Adrenal gland (tissue), 9 donors: ENCODE measurements at regions not wholly inside any gene's neighbourhood (a gene's known extent, or its start where the extent isn't known, plus 50 kb on each side); places are given as distances from the start of the nearest gene placed in this dataset.

ENCODE experiments used
- DNase-seq, 7 donors: peaks; one replicate each; pipeline ENCODE4 v3.0.0-alpha.2; 2019 to 2020
- H3K27ac ChIP-seq, 5 donors: fragments of 200-600 bp; sonication (generic) in 4 of 5; 1 replicate in 3 of 5; 2 replicates in 2 of 5; pipeline versions ENCODE4 v1.5.1 to v1.8.0; 2016 to 2020; ENCODE audit warnings: mild to moderate bottlenecking in 1 of 5
- H3K27me3 ChIP-seq: fragments of 200-600 bp; 2 replicates; pipeline ENCODE4 v1.8.0; 2021
- H3K36me3 ChIP-seq, 2 donors: fragments of 200-600 bp; replicated peaks in 1 of 2; 1 replicate in 1 of 2; 2 replicates in 1 of 2; pipeline versions ENCODE4 v1.5.1 to v1.8.0; 2018 to 2022
- H3K4me1 ChIP-seq, 2 donors: fragments of 200-600 bp; replicated peaks in 1 of 2; 1 replicate in 1 of 2; 2 replicates in 1 of 2; pipeline versions ENCODE4 v1.5.1 to v1.8.0; 2018 to 2021
- H3K4me3 ChIP-seq, 4 donors: fragments of 200-600 bp; sonication (generic) in 3 of 4; one replicate each; pipeline ENCODE4 v1.5.1; 2016 to 2018
- H3K9me3 ChIP-seq, 3 donors: fragments of 200-600 bp; sonication (generic) in 1 of 3; replicated peaks in 1 of 3; 1 replicate in 2 of 3; 2 replicates in 1 of 3; pipeline versions ENCODE4 v1.5.1 to v1.8.0; 2016 to 2021
- POLR2A ChIP-seq, 2 donors: fragments of 450-650 bp; IDR thresholded peaks; one replicate each; pipeline ENCODE4 v1.6.1; 2017; ENCODE audit warnings: antibody characterized with exemption in 2 of 2, mild to moderate bottlenecking in 2 of 2, moderate library complexity in 1 of 2
- WGBS, 4 donors: extraction: QIAGEN DNeasy Blood & Tissue Kit in 2 of 4; methylation state at CpG; one replicate each; pipeline versions ENCODE4 v1.1.5 to v1.1.7; 2013 to 2017; 5-methylcytosine and 5-hydroxymethylcytosine counted together
- intact Hi-C, 2 donors: fragments of 100-400 bp; cut with DNase I; formaldehyde crosslinking; loops; one replicate each; pipeline versions ENCODE4 v1.14.1 to v1.15.0; 2022 to 2023
- TF ChIP-seq, protein P1 (sequence below), 6 experiments: fragments of 450-650 bp in 4 of 6; fragments of 200-600 bp in 2 of 6; sonication (generic) in 1 of 6; IDR thresholded peaks; 1 replicate in 5 of 6; 2 replicates in 1 of 6; pipeline versions ENCODE4 v1.5.1 to v1.8.0; 2016 to 2021; ENCODE audit warnings: antibody characterized with exemption in 6 of 6, mild to moderate bottlenecking in 2 of 6, moderate library complexity in 1 of 6
- donor health status: healthy with polysubstance abuse.
- donor health status: Bipolar disorder and iron deficiency.
- donor health status: DM: yes; HTN: yes; CAD: no.
- donor health status: DM: no; HTN: no; CAD: no.
- donor health status: DM: no; HTN: no; CAD: no.

DNA sequence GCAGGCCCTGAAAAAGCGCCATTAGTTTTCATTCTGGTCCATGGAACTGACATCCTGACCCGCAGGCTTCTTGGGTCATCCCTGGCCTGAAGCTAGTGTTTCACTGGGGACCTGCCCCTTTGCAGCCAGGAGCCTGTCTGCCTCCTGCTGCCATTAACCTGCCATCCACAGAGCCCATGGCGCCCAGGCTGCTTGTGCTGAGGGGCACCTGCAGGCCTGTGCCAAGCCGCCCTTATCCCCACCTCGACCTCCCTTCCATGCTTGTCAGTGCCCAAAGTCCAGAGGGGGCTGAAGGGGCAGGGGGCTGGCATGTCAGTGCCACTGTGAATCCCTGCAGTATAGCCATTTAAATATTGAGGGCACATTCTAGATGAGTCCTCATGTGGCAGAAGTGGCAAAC is 207.6 kb upstream of the USP25 start:
- WGBS, 4 donors: 86 to 95% (median 90%) methylated on average over 3 to 5 of the region's 5 CpGs
- no peaks in the 10 kb centered on the region for H3K36me3 ChIP-seq
- no peak overlapping the region for H3K27ac ChIP-seq
- H3K27me3 ChIP-seq: no peaks in the 10 kb centered on the region
- no peak overlapping the region for H3K4me3 ChIP-seq
- DNase-seq: no peak
- TF ChIP-seq POLR2A (IDR thresholded peaks at IDR 0.05): no peak
- TF ChIP-seq, protein P1, sequence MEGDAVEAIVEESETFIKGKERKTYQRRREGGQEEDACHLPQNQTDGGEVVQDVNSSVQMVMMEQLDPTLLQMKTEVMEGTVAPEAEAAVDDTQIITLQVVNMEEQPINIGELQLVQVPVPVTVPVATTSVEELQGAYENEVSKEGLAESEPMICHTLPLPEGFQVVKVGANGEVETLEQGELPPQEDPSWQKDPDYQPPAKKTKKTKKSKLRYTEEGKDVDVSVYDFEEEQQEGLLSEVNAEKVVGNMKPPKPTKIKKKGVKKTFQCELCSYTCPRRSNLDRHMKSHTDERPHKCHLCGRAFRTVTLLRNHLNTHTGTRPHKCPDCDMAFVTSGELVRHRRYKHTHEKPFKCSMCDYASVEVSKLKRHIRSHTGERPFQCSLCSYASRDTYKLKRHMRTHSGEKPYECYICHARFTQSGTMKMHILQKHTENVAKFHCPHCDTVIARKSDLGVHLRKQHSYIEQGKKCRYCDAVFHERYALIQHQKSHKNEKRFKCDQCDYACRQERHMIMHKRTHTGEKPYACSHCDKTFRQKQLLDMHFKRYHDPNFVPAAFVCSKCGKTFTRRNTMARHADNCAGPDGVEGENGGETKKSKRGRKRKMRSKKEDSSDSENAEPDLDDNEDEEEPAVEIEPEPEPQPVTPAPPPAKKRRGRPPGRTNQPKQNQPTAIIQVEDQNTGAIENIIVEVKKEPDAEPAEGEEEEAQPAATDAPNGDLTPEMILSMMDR (IDR thresholded peaks at IDR 0.05): no peak
- intact Hi-C loops: no loop called here
- no peaks in the 10 kb centered on the region for H3K4me1 ChIP-seq
- no peaks in the 10 kb centered on the region for H3K9me3 ChIP-seq

DNA sequence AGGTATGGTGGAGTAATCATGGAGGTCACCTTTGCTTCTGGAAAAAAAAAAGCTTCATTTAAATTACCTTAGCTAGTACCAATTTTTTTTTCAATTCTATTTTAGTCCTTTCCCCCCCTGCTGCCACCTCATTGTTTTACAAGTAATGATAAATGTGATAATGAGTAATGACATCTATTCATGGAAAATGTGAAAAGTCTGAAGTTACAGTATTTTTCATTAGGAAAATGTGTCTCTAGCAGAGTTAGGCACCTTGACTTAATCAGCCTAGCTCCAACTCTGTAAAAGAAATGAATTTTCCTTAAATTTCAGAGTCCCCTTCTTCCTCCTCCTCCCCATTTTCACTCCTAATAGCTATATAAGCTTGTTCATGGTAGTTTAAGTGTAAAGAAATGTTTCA is 204.9 kb upstream of the USP25 start:
- H3K9me3 ChIP-seq: no peaks in the 10 kb centered on the region
- H3K27me3 ChIP-seq: no peaks in the 10 kb centered on the region
- intact Hi-C loops: no loop called here
- TF ChIP-seq, protein P1 (IDR thresholded peaks at IDR 0.05): no peak
- no peak for TF ChIP-seq POLR2A (IDR thresholded peaks at IDR 0.05)
- H3K4me1 ChIP-seq: no peaks in the 10 kb centered on the region
- no peak overlapping the region for H3K4me3 ChIP-seq
- no peaks in the 10 kb centered on the region for H3K36me3 ChIP-seq
- no peak overlapping the region for H3K27ac ChIP-seq
- no peak for DNase-seq

DNA sequence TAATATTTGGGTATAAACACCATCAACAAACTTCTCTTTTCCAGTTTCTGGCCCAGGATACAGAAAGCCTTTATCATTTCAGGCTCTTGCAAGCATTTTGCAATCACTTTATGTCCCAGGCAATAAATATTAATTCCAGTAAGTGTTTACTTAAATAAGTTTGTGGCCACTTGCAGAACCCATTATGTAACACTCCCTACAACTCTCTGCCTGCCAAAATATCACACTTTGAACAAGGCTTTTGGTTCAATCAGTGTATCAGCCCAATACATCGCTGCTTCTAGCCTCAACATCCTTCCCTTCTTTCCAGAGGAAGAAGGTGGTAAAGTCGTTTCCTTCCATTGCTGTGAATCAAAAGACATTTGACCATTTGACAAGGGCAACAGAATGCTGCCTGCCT is 203.0 kb upstream of the USP25 start:
- WGBS, 4 donors: 34 to 48% (median 43%) methylated on average over 2 of the region's 2 CpGs
- Histone ChIP-seq H3K27me3 (no peaks in the 10 kb centered on the region), H3K4me3 (no peak overlapping the region), H3K4me1 (no peaks in the 10 kb centered on the region), H3K9me3 (no peaks in the 10 kb centered on the region), H3K36me3 (no peaks in the 10 kb centered on the region), H3K27ac (no peak overlapping the region)
- TF ChIP-seq POLR2A (IDR thresholded peaks at IDR 0.05): no peak
- TF ChIP-seq, protein P1 (IDR thresholded peaks at IDR 0.05): no peak
- intact Hi-C loops: no loop called here
- DNase-seq: no peak

DNA sequence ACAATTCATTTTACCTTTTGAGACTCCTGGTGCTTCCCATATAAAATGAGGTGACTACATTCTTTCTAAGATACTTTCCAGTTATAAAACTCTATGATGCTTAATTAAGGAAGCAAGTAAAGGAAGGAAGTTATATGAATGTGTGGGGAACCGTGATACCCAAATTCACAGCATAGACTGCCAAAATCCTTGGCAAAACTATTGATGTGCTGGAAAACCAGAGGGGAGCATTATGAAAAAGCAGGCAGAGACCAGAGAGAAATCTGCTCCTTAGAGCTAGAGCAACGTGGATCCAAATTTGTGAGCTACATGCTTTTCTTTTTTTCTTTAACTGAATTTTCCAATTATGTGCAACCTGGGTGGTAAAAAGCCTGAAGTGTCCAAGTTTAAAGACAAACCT is 201.4 kb upstream of the USP25 start:
- no peaks in the 10 kb centered on the region for H3K36me3 ChIP-seq
- intact Hi-C loops: no loop called here
- H3K9me3 ChIP-seq: no peaks in the 10 kb centered on the region
- no peak for TF ChIP-seq POLR2A (IDR thresholded peaks at IDR 0.05)
- TF ChIP-seq, protein P1 (IDR thresholded peaks at IDR 0.05): no peak
- WGBS, 4 donors: 56 to 63% (median 62%) methylated on average over 2 of the region's 2 CpGs
- H3K27ac ChIP-seq: no peak overlapping the region
- H3K4me1 ChIP-seq: no peaks in the 10 kb centered on the region
- no peaks in the 10 kb centered on the region for H3K27me3 ChIP-seq
- no peak for DNase-seq
- H3K4me3 ChIP-seq: no peak overlapping the region
